ENCODE measurements at regions not wholly inside any gene's neighbourhood (a gene's known extent, or its start where the extent isn't known, plus 50 kb on each side); places are given as distances from the start of the nearest gene placed in this dataset.

GRCh38 chr1:8082945-8083344, 56.8 kb upstream of the ERRFI1 start:
- Histone ChIP-seq H3F3A (ENCODE audit: control insufficient read depth, insufficient read depth) (no peaks in the 10 kb centered on the region), H3K4me2 (ENCODE audit: low read length) (no peak overlapping the region), H3K27me3 (ENCODE audit: control insufficient read depth, low read length) (peaks cover 17% of the 10 kb centered on the region), H3K9me2 (replicated peaks; ENCODE audit: control insufficient read depth, low read length) (no peaks in the 10 kb centered on the region), H3K36me3 (ENCODE audit: control insufficient read depth, low read length) (no peaks in the 10 kb centered on the region), H3K4me1 (ENCODE audit: control insufficient read depth, low read length) (no peaks in the 10 kb centered on the region), H3K27ac (ENCODE audit: low read depth, low read length) (no peak overlapping the region), H4K20me1 (ENCODE audit: control insufficient read depth, insufficient read depth, low read depth, low read length) (no peaks in the 10 kb centered on the region), H3K79me2 (ENCODE audit: control insufficient read depth, low read length) (no peaks in the 10 kb centered on the region), H3K9me3 (ENCODE audit: control insufficient read depth, insufficient read depth, low read length) (no peaks in the 10 kb centered on the region), H3K4me3 (ENCODE audit: low read length) (no peak overlapping the region)
- no peak for TF ChIP-seq EZH2phosphoT487 (IDR thresholded peaks at IDR 0.05; ENCODE audit: borderline replicate concordance, low read length)
- no peak for TF ChIP-seq CTCF (IDR thresholded peaks at IDR 0.05; ENCODE audit: low read depth, low read length, poor library complexity, severe bottlenecking)

- Histone ChIP-seq H3F3A (ENCODE audit: control insufficient read depth, insufficient read depth) (no peaks in the 10 kb centered on the region), H3K4me2 (ENCODE audit: low read length) (no peak overlapping the region), H3K4me3 (ENCODE audit: low read length) (no peak overlapping the region), H3K27me3 (ENCODE audit: control insufficient read depth, low read length) (peaks cover 4% of the 10 kb centered on the region; the same call in 1 of the 2 replicates), H3K79me2 (ENCODE audit: control insufficient read depth, low read length) (no peaks in the 10 kb centered on the region), H3K4me1 (ENCODE audit: control insufficient read depth, low read length) (no peaks in the 10 kb centered on the region), H3K9me3 (ENCODE audit: control insufficient read depth, insufficient read depth, low read length) (no peaks in the 10 kb centered on the region), H3K27ac (ENCODE audit: low read depth, low read length) (no peak overlapping the region), H3K36me3 (ENCODE audit: control insufficient read depth, low read length) (no peaks in the 10 kb centered on the region), H3K9me2 (replicated peaks; ENCODE audit: control insufficient read depth, low read length) (no peaks in the 10 kb centered on the region), H4K20me1 (ENCODE audit: control insufficient read depth, insufficient read depth, low read depth, low read length) (no peaks in the 10 kb centered on the region)
- TF ChIP-seq EZH2phosphoT487 (IDR thresholded peaks at IDR 0.05; ENCODE audit: borderline replicate concordance, low read length) (no peak), CTCF (IDR thresholded peaks at IDR 0.05; ENCODE audit: low read depth, low read length, poor library complexity, severe bottlenecking) (no peak)
These were observed 52.1 kb upstream of the ERRFI1 start for GRCh38 chr1:8078176-8078671.

- no peaks in the 10 kb centered on the region for H3K9me3 ChIP-seq (ENCODE audit: control insufficient read depth, insufficient read depth, low read length)
- no peak overlapping the region for H3K4me2 ChIP-seq (ENCODE audit: low read length)
- no peaks in the 10 kb centered on the region for H3K4me1 ChIP-seq (ENCODE audit: control insufficient read depth, low read length)
- TF ChIP-seq CTCF (IDR thresholded peaks at IDR 0.05; ENCODE audit: low read depth, low read length, poor library complexity, severe bottlenecking) (no peak), EZH2phosphoT487 (IDR thresholded peaks at IDR 0.05; ENCODE audit: borderline replicate concordance, low read length) (no peak)
- H3K4me3 ChIP-seq (ENCODE audit: low read length), result no peak overlapping the region
- no peaks in the 10 kb centered on the region for H4K20me1 ChIP-seq (ENCODE audit: control insufficient read depth, insufficient read depth, low read depth, low read length)
- no peaks in the 10 kb centered on the region for H3K79me2 ChIP-seq (ENCODE audit: control insufficient read depth, low read length)
- H3K27me3 ChIP-seq (ENCODE audit: control insufficient read depth, low read length), result peaks cover 4% of the 10 kb centered on the region; the same call in 1 of the 2 replicates
- no peaks in the 10 kb centered on the region for H3K36me3 ChIP-seq (ENCODE audit: control insufficient read depth, low read length)
- no peak overlapping the region for H3K27ac ChIP-seq (ENCODE audit: low read depth, low read length)
- no peaks in the 10 kb centered on the region for H3F3A ChIP-seq (ENCODE audit: control insufficient read depth, insufficient read depth)
- H3K9me2 ChIP-seq (replicated peaks; ENCODE audit: control insufficient read depth, low read length), result no peaks in the 10 kb centered on the region
These were observed 51.5 kb upstream of the ERRFI1 start for GRCh38 chr1:8077602-8078001.
